ENCODE measurements at regions not wholly inside any gene's neighbourhood (a gene's known extent, or its start where the extent isn't known, plus 50 kb on each side); places are given as distances from the start of the nearest gene placed in this dataset.

- TF ChIP-seq EZH2phosphoT487 (IDR thresholded peaks at IDR 0.05; ENCODE audit: insufficient read depth, low read depth), result no peak
- TF ChIP-seq EZH2 (IDR thresholded peaks at IDR 0.05; ENCODE audit: insufficient read depth, poor library complexity, severe bottlenecking), result no peak
These were observed 366.5 kb upstream of the POU3F3 start for GRCh38 chr2:104487366-104487765.

Measured in GM23248 (cell line).